Caco-2 (cell line): ENCODE measurements at regions not wholly inside any gene's neighbourhood (a gene's known extent, or its start where the extent isn't known, plus 50 kb on each side); places are given as distances from the start of the nearest gene placed in this dataset.

ENCODE experiments used
- BruUV-seq: library from RNA; stranded (reverse); fragments of 400-500 nt; replicated peaks from 2 replicates; lab custom pipeline; 2021; lab: Mats Ljungman, UMichigan
- CTCF ChIA-PET: fragments of 300-600 bp; sonication (Branson Sonifier 250); formaldehyde crosslinking; loops from one replicate; lab custom pipeline; 2022; ENCODE audit warnings: antibody characterized with exemption; lab: Charles Lee
- POLR2A ChIA-PET: fragments of 300-600 bp; sonication (Branson Sonifier 250); formaldehyde crosslinking; loops from one replicate; lab custom pipeline; 2022; ENCODE audit warnings: antibody characterized with exemption; lab: Charles Lee
- DNase-seq, 2 experiments: peaks; one replicate each; pipeline versions ENCODE4 v3.0.0 to v3.0.0-alpha.2; 2020 to 2022
- H3K27me3 ChIP-seq: replicated peaks from 2 replicates; pipeline ENCODE4 v1.6.0; 2011; ENCODE audit warnings: low read length; ENCODE audit not compliant: control insufficient read depth, insufficient read depth
- H3K36me3 ChIP-seq: 2 replicates; pipeline ENCODE4 v1.5.1; 2011; ENCODE audit warnings: low read length; ENCODE audit not compliant: control insufficient read depth, insufficient read depth
- H3K4me1 ChIP-seq: fragments of 250-450 bp; sonication (Bioruptor Pico); 2 replicates; pipeline ENCODE4 v1.5.1; 2020; ENCODE audit warnings: mild to moderate bottlenecking
- H3K4me3 ChIP-seq: 2 replicates; pipeline ENCODE4 v1.5.1; 2011; ENCODE audit warnings: low read depth, mild to moderate bottlenecking, control low read depth, low read length
- H3K9me3 ChIP-seq: fragments of 250-450 bp; sonication (Bioruptor Pico); 2 replicates; pipeline ENCODE4 v1.5.1; 2020; ENCODE audit warnings: mild to moderate bottlenecking, moderate library complexity
- H3K27ac Mint-ChIP-seq: one replicate; pipeline ENCODE4 v1.8.0; 2022; ENCODE audit warnings: mixed read lengths; ENCODE audit not compliant: unreplicated experiment
- H3K27me3 Mint-ChIP-seq: one replicate; pipeline ENCODE4 v1.8.0; 2022; ENCODE audit warnings: mixed read lengths; ENCODE audit not compliant: insufficient read depth, unreplicated experiment
- H3K36me3 Mint-ChIP-seq: one replicate; pipeline ENCODE4 v1.8.0; 2022; ENCODE audit warnings: mild to moderate bottlenecking, mixed read lengths; ENCODE audit not compliant: insufficient read depth, unreplicated experiment
- H3K4me1 Mint-ChIP-seq: one replicate; pipeline ENCODE4 v1.8.0; 2022; ENCODE audit warnings: low read depth, mixed read lengths; ENCODE audit not compliant: unreplicated experiment
- H3K4me3 Mint-ChIP-seq: one replicate; pipeline ENCODE4 v1.8.0; 2022; ENCODE audit warnings: mild to moderate bottlenecking, moderate library complexity, mixed read lengths; ENCODE audit not compliant: unreplicated experiment
- H3K9me3 Mint-ChIP-seq: one replicate; pipeline ENCODE4 v1.8.0; 2022; ENCODE audit warnings: mixed read lengths; ENCODE audit not compliant: unreplicated experiment
- CTCF ChIP-seq, 2 experiments: fragments of 200-600 bp in 1 of 2; IDR thresholded peaks; 1 replicate in 1 of 2; 2 replicates in 1 of 2; pipeline versions ENCODE4 v1.5.1 to v1.8.0; 2011 to 2022; ENCODE audit warnings: antibody characterized with exemption in 1 of 2, control low read depth in 1 of 2, inconsistent platforms in 1 of 2, low read depth in 1 of 2, low read length in 1 of 2, mild to moderate bottlenecking in 1 of 2, moderate library complexity in 1 of 2; ENCODE audit not compliant: insufficient read depth in 1 of 2, severe bottlenecking in 1 of 2, unreplicated experiment in 1 of 2
- intact Hi-C: fragments of 100-400 bp; cut with micrococcal nuclease; formaldehyde crosslinking; loops from one replicate; pipeline ENCODE4 v1.10.0; 2022; ENCODE audit not compliant: unreplicated experiment

GRCh38 chr13:79710376-79710775 lies 229.4 kb downstream of the NDFIP2 start:
- H3K36me3 Mint-ChIP-seq: no peaks in the 10 kb centered on the region
- H3K4me3 Mint-ChIP-seq: no peak overlapping the region
- Histone ChIP-seq H3K27me3 (no peaks in the 10 kb centered on the region), H3K36me3 (no peaks in the 10 kb centered on the region), H3K4me1 (no peaks in the 10 kb centered on the region; the same call in 1 of the 2 replicates), H3K9me3 (no peaks in the 10 kb centered on the region), H3K4me3 (no peak overlapping the region)
- ChIA-PET CTCF (no interaction called here), POLR2A (no interaction called here)
- H3K4me1 Mint-ChIP-seq: no peaks in the 10 kb centered on the region
- no TSS peak for BruUV-seq
- no peaks in the 10 kb centered on the region for H3K27me3 Mint-ChIP-seq
- no peak for TF ChIP-seq CTCF (IDR thresholded peaks at IDR 0.05; ENCODE audit: insufficient read depth in 1 of 2, low read depth in 1 of 2, low read length in 1 of 2, severe bottlenecking in 1 of 2, unreplicated experiment in 1 of 2)
- no peaks in the 10 kb centered on the region for H3K9me3 Mint-ChIP-seq
- H3K27ac Mint-ChIP-seq: no peak overlapping the region
- intact Hi-C loops: no loop called here
- DNase-seq: no peak

GRCh38 chr13:79709471-79709870 lies 228.5 kb downstream of the NDFIP2 start:
- Mint-ChIP-seq H3K9me3 (no peaks in the 10 kb centered on the region), H3K4me3 (no peak overlapping the region), H3K27me3 (no peaks in the 10 kb centered on the region), H3K36me3 (no peaks in the 10 kb centered on the region), H3K4me1 (no peaks in the 10 kb centered on the region), H3K27ac (no peak overlapping the region)
- Histone ChIP-seq H3K36me3 (no peaks in the 10 kb centered on the region), H3K4me1 (no peaks in the 10 kb centered on the region), H3K4me3 (no peak overlapping the region), H3K9me3 (no peaks in the 10 kb centered on the region), H3K27me3 (no peaks in the 10 kb centered on the region)
- intact Hi-C loops: no loop called here
- no TSS peak for BruUV-seq
- TF ChIP-seq CTCF (IDR thresholded peaks at IDR 0.05; ENCODE audit: insufficient read depth in 1 of 2, low read depth in 1 of 2, low read length in 1 of 2, severe bottlenecking in 1 of 2, unreplicated experiment in 1 of 2): no peak
- CTCF ChIA-PET: no interaction called here
- DNase-seq: no peak
- POLR2A ChIA-PET: no interaction called here

GRCh38 chr13:79703772-79704171 lies 222.8 kb downstream of the NDFIP2 start:
- Mint-ChIP-seq H3K27ac (no peak overlapping the region), H3K9me3 (no peaks in the 10 kb centered on the region), H3K27me3 (no peaks in the 10 kb centered on the region), H3K36me3 (no peaks in the 10 kb centered on the region), H3K4me3 (no peak overlapping the region), H3K4me1 (no peaks in the 10 kb centered on the region)
- Histone ChIP-seq H3K9me3 (no peaks in the 10 kb centered on the region), H3K36me3 (no peaks in the 10 kb centered on the region), H3K27me3 (no peaks in the 10 kb centered on the region), H3K4me3 (no peak overlapping the region), H3K4me1 (no peaks in the 10 kb centered on the region)
- ChIA-PET POLR2A (no interaction called here), CTCF (no interaction called here)
- BruUV-seq: no TSS peak
- intact Hi-C loops: no loop called here
- no peak for TF ChIP-seq CTCF (IDR thresholded peaks at IDR 0.05; ENCODE audit: insufficient read depth in 1 of 2, low read depth in 1 of 2, low read length in 1 of 2, severe bottlenecking in 1 of 2, unreplicated experiment in 1 of 2)
- DNase-seq: no peak
